ENCODE measurements at regions not wholly inside any gene's neighbourhood (a gene's known extent, or its start where the extent isn't known, plus 50 kb on each side); places are given as distances from the start of the nearest gene placed in this dataset.

- intact Hi-C loops (cut with DNase I) = no loop called here
- H3K27ac ChIP-seq = no peak overlapping the region
- no peak for ATAC-seq
Observed at GRCh38 chr10:8768852-8769251, 714.4 kb downstream of the GATA3 start.

DNA sequence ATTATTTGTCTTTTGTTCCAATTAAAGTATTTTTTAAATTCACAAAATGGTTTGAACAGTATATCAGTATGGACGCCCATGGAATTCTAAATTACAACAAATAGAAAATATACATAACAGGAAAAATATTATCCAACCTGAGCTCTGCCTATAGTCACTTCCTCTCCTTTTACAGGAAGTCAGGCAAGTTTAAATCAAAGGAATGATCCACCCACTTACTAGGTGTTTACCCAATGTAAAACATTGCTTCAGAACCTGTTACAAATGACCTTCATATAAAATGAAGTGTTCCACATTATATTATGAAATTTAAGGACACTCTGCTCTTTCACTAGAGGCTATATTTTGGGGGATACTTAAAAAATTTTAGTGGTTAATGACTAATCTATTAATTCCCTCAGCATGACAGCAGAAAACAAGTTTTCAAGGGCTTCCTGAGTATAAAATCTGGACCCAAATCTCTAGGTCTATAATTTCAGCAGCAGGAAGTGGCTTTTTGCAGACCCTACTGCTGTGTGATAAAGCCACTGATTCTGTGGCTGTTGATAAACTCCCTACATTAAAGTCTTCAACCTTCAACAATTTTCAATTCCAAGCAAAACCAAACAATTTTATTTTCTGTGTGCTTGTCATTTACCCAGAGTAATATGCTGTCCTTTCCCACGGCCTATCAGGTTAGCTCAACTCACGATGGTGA is 722.6 kb downstream of the GATA3 start:
- H3K27ac ChIP-seq = no peak overlapping the region
- H3K36me3 ChIP-seq = no peaks in the 10 kb centered on the region
- no peaks in the 10 kb centered on the region for H3K4me1 ChIP-seq
- intact Hi-C loops (cut with DNase I) = no loop called here
- H3K9me3 ChIP-seq = no peaks in the 10 kb centered on the region
- H3K4me3 ChIP-seq = no peak overlapping the region
- DNase-seq (no peak), ATAC-seq (no peak)
- no peaks in the 10 kb centered on the region for H3K27me3 ChIP-seq
- TF ChIP-seq, protein P1, sequence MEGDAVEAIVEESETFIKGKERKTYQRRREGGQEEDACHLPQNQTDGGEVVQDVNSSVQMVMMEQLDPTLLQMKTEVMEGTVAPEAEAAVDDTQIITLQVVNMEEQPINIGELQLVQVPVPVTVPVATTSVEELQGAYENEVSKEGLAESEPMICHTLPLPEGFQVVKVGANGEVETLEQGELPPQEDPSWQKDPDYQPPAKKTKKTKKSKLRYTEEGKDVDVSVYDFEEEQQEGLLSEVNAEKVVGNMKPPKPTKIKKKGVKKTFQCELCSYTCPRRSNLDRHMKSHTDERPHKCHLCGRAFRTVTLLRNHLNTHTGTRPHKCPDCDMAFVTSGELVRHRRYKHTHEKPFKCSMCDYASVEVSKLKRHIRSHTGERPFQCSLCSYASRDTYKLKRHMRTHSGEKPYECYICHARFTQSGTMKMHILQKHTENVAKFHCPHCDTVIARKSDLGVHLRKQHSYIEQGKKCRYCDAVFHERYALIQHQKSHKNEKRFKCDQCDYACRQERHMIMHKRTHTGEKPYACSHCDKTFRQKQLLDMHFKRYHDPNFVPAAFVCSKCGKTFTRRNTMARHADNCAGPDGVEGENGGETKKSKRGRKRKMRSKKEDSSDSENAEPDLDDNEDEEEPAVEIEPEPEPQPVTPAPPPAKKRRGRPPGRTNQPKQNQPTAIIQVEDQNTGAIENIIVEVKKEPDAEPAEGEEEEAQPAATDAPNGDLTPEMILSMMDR (IDR thresholded peaks at IDR 0.05) = no peak

More at GRCh38 chr10:8768852-8769251, 714.4 kb downstream of the GATA3 start:
- Histone ChIP-seq H3K4me3 (no peak overlapping the region), H3K9me3 (no peaks in the 10 kb centered on the region), H3K27me3 (no peaks in the 10 kb centered on the region), H3K36me3 (no peaks in the 10 kb centered on the region), H3K4me1 (no peaks in the 10 kb centered on the region)
- TF ChIP-seq, protein P1 (IDR thresholded peaks at IDR 0.05) = no peak
- no peak for DNase-seq

GRCh38 chr10:8778713-8779112 is 724.2 kb downstream of the GATA3 start:
- H3K4me3 ChIP-seq = no peak overlapping the region
- intact Hi-C loops (cut with DNase I) = no loop called here
- TF ChIP-seq, protein P1 (IDR thresholded peaks at IDR 0.05) = no peak
- no peaks in the 10 kb centered on the region for H3K27me3 ChIP-seq
- no peaks in the 10 kb centered on the region for H3K4me1 ChIP-seq
- no peak overlapping the region for H3K27ac ChIP-seq
- ATAC-seq (no peak), DNase-seq (no peak)
- H3K36me3 ChIP-seq = no peaks in the 10 kb centered on the region
- H3K9me3 ChIP-seq = no peaks in the 10 kb centered on the region

GRCh38 chr10:8787649-8788048 is 733.2 kb downstream of the GATA3 start:
- ATAC-seq (no peak), DNase-seq (no peak)
- Histone ChIP-seq H3K4me1 (no peaks in the 10 kb centered on the region), H3K36me3 (no peaks in the 10 kb centered on the region), H3K27ac (no peak overlapping the region), H3K9me3 (peaks cover 6% of the 10 kb centered on the region), H3K27me3 (no peaks in the 10 kb centered on the region), H3K4me3 (no peak overlapping the region)
- TF ChIP-seq, protein P1 (IDR thresholded peaks at IDR 0.05) = no peak
- intact Hi-C loops (cut with DNase I) = no loop called here

GRCh38 chr10:8790390-8790789 is 735.9 kb downstream of the GATA3 start:
- intact Hi-C loops (cut with DNase I) = no loop called here
- Histone ChIP-seq H3K4me1 (no peaks in the 10 kb centered on the region), H3K27me3 (no peaks in the 10 kb centered on the region), H3K4me3 (no peak overlapping the region), H3K36me3 (no peaks in the 10 kb centered on the region), H3K27ac (no peak overlapping the region), H3K9me3 (peaks cover 6% of the 10 kb centered on the region)
- ATAC-seq (no peak), DNase-seq (no peak)
- TF ChIP-seq, protein P1 (IDR thresholded peaks at IDR 0.05) = no peak

- Histone ChIP-seq H3K36me3 (no peaks in the 10 kb centered on the region), H3K9me3 (no peaks in the 10 kb centered on the region), H3K27ac (no peak overlapping the region), H3K4me3 (no peak overlapping the region), H3K27me3 (no peaks in the 10 kb centered on the region), H3K4me1 (no peaks in the 10 kb centered on the region)
- no peak for ATAC-seq
- intact Hi-C loops (cut with DNase I) = no loop called here
- DNase-seq = no peak
- TF ChIP-seq, protein P1 (IDR thresholded peaks at IDR 0.05) = no peak
Observed at GRCh38 chr10:8794860-8795259, 740.4 kb downstream of the GATA3 start.
